Activated CD8-positive, alpha-beta memory T cell treated with anti-CD3 and anti-CD28 coated beads for 1 hour (primary cell): ENCODE measurements at regions not wholly inside any gene's neighbourhood (a gene's known extent, or its start where the extent isn't known, plus 50 kb on each side); places are given as distances from the start of the nearest gene placed in this dataset.

Source experiments
- DNase-seq, 2 donors: peaks; one replicate each; pipeline ENCODE4 v3.0.0-alpha.2; 2020; ENCODE audit warnings: low read depth in 1 of 2; ENCODE audit errors: extremely low read depth in 1 of 2

DNA sequence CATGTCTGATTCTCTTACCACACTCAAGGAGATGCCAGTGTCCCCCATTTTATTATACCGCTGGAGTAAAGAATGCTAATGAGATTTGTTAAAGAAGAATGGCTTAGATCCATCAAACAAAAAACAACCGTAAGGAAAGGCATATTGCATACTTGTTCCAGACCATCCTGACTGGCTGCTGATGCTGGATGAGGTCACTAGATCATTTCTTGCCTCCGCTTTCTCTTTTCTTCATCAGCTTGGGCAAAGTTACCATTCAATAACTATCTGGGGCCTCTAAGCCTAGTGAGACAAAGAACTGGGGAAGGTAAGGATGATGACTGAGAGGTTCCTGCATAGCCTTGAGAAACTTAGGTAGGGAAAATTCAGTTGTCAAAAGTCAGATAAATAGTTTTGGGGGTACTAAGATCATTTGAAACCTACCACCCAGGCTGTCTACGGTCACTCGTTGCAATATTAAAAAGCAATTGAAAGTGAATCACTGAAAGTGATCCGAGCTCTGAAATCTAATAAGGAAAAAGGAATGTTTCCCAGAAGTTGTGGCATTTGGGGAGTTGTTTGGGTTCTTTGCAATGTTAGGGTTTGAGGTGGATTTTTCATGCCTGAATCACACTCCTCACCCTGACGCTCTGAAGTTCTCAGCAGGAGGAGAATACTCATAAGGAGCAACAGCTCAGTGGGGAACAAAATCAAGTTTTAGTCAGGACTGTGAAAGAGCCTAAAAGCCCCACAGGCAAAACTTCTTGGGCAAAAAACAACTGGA is 176.8 kb downstream of the HHIPL2 start:
- no peak for DNase-seq

DNA sequence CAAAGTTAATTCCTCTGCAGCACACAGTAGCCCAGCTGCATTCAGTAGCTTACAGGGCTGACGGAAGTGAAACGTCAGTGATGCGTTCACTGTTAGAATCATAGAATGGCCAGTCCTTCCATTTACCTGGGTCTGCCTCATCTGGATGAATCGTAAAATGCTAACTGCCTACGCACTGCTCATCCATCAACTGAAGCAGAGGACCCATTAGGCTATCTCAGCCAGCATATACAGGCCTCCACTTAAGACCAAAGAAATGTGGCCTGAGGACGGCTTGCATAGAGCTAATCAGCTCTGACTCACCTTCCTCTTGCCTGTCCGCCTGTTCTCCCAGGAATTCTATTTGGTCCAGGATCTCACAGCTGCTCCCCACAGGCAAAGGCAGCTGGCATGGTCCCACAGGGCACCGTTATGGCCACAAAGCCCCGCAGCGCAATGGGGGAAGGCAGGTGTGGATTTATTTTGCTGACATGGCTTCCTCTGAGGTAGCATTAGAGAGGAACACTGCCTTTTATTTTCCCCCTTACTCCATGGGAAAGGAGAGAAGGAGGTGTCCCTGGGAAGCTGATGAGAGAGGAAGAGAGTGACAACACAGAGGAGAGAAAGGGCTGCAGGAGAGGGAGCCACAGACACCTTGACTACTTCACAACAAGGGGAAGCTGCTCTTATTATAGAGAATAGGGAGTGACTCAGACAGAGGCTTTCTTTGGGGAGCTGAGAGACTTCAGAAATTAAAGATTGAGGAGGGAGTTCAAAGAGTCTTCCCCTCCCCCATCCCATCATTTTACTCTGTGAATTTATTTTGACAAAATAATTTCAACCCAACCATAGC is 177.6 kb downstream of the HHIPL2 start:
- DNase-seq = no peak

DNA sequence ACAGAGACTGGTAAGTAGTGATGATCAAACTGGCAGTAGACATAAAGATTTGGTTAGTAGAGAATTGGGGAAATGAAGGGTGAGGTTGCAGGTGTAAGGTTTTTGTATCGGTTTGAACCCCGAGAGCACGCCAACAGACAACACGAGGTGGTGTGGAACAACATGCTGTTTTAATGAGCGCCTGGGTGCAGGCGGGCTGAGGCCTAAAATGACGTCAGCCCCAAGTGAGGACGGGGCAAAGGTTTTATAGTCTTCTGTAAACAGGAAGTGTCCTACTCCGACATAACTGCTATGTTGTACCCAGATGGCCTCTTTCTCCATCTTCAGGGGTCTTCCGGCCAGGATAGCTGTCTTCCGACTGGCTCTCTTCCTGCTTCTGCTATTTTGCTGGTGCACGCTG is 178.8 kb downstream of the HHIPL2 start:
- DNase-seq = no peak

DNA sequence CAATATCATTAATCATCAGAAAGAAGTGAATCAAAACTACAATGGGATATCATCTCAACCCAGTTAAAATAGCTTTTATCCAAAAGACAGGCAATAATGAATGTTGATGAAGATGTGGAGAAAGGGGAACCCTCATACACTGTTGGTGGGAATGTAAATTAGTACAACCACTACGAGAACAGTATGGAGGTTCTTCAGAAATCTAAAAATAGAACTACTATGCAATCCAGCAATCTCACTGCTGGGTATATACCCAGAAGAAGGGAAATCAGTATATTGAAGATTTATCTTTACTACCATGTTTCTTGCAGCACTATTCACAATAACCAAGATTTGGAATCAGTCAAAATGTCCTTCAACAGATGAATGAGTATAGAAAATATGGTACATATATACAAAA is 189.8 kb downstream of the HHIPL2 start:
- no peak for DNase-seq

DNA sequence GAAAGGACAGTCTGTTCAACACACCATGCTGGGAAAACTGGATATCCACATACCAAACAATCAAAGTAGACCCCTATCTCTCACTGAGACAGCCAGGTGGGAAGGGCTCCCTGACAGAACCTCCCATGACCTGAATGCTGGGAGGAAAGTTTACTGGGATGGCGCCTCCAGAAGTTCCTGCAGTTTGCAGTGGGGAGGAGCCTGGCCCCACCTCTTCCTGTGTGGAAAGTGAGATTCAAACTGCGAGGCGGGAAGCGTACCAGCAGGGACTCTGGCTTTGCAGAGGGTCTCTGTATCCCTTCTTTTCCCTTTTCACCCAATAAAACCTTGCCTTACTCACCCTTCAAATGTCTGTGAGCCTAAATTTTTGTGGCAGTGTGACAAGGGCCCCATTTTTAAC is 190.7 kb downstream of the HHIPL2 start:
- no peak for DNase-seq

DNA sequence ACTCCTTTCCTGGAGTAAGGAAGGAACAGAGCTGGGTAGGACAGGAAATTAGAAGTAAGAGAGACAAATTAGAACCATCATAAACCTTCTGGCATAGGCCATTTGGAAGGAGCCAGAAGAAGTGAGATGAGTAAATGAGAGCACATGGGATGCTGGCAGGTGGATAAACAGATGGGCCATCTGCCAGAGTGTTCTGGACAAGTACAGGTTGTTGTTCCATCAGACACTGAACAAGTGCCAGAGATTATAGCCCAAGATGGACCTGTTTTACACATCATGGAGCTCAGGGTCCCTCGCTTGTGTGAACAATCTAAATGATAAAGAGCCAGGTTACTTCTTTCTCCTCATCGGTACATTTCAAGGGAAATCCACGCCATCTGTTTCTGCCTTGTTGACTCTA is 200.3 kb downstream of the HHIPL2 start:
- no peak for DNase-seq

DNA sequence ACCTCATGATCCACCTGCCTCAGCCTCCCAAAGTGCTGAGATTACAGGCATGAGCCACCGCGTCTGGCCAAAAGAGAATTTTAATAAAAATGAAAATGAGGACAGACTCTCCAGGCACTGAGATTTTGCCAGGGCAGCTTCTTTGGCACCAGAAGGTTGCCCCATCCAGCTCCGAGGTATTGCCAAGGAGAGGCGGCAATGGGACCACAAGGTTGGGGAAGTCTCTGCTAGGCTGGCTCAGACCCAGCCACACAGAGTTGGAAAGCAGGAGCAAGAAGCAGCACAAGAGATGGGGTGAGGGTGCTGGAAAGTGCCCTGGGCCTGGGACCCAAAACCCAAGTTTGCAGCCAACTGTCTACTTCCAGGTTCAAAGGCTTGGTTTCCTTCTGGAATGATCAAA is 200.9 kb downstream of the HHIPL2 start:
- DNase-seq = no peak

DNA sequence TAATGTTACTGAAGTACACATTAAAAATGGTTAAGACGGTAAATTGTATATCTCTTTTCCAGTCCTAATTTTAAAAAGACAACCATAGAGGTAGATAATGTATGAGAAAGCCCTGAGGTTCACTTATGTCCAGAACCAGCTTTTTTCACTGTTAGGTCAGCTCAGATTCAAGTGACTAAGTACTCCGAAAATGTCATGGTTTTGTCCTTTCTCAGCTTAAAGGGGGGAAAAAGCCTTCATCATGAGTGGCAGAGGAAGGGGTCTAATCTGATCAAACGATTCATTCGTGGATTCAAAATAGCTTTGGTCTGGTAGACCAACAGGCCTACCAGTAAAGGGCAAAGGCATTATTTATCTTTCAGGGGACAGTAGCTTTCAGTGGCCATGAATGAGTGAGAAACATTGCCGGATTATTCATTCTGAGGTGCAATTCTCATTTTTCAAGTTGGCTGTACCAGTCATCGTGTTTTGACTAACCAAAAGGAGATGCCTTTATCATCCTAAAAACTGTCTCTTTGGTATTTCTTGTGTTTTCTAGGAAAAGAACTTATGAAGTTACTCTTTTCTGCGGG is 208.4 kb downstream of the HHIPL2 start:
- no peak for DNase-seq

DNA sequence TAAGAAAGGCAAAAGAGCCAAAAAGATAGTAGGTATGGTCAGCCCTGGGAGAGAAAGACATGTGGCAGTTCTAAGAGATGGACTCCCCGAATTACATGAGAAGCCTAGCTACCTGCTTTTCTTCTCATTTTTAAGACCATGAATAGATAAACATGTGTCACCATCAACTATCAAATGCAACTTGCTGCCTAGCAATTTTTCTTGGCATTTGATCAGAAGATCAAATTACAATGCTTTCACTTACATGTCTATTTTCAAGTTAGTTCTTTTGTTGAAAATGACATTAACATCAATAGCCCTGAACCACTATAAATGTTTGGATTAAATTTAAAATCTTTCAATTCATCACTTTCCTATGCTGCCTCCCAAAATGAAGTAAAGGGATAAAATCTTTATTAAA is 212.3 kb downstream of the HHIPL2 start:
- DNase-seq = no peak

DNA sequence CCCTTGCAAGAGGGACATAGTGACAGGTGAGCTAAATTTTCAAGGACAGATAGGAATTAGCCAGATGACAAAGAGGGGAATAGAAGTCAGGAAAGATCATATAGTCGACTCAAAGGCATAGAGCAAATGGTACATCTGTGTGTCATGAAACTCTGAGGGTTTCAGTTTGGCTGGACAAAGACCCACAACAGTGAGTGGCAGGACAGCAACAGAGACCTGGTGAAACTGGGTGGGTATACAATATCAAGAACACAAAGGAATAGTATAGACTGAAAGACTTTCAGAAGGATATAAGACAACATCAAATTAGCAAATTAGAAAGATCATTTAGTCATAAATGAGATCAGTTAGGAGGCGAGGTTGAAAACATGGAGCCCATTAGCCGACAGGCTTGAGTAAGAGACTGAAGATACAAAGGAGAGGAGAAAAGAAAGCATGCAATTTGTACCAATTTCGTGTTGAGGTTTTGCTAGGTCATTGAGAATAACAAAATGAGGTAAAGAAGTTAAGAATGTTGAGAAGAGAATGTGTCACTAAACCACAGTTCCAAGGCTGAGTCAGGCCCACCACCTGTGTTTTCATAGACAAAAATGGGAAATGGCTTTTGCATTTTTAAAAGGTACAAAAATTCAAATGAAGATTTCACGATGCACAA is 213.8 kb downstream of the HHIPL2 start:
- no peak for DNase-seq

DNA sequence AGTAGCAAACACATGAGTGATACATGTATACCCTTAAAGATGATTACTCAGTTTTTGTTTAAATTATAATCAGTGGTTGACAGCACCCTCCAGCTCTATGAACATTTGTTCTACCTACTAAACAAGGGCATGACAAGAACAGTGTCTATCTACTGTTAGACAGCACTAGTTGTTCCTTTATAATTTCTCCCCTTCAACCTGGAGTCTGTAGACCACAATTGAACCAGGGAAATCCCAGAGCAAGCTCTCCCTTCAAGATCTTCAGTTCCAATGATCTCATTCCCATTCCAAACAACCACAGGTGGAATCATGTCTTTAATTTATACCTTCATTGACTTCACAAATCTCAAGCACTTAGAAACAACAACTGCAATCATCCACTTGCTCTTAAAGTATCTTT is 216.1 kb downstream of the HHIPL2 start:
- no peak for DNase-seq

DNA sequence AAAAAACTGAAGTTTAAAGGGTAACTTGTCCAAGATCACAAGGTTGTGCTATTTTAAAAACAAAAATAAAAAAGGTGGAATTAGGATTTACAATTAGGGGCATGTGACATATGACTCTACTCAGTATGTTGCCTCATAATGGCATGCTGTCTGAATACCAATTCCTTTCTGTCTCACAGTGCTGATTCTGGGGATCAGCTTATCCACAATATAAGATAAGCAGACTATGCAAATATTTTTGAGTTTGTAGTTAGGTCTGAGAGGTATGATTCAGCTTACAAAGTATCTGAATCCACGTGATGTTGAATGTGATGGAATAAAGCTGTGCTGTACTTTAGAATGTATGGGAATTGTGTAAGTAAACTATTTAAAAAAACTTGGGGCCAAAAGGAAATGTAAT is 216.6 kb downstream of the HHIPL2 start:
- DNase-seq = no peak

DNA sequence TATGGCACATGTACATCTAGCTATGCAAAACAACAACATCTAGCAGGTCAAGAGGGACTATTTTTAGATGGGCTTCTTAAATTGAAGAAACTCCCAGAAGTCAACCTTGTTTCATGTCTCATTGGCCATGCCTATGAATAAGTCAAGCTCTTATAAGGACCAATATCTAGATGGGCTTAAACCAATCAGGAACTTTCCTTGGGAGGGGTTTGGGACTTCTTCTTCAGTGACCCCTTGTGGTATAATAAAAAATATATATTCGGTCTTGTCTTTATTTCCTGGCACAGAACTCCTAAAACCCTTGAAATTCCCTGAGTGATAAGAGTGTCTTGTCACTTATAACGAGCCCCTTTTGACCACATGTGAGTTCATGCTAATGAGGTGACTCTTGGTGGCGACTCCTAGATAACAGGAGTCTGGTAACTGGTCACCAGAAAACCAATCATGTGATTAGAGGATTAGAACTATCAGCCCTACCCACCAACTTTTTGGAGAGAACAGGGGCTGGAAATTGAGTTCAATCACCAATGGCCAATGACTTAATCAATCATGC is 218.3 kb downstream of the HHIPL2 start:
- DNase-seq = no peak

DNA sequence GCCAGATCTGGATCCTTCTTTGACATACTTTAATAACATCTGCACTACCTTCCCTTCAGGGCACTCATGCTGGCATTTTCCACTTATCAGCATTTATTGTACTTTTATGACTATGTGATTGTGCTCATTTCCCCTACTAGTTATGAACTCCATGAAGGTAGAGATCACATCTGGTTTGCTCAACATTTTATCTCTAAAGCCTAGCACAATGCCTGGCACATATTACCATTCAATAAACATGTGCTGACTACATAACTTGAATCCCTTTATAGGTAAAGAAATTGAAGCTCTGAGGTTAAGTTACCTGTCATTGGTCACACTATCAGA is 221.2 kb downstream of the HHIPL2 start:
- no peak for DNase-seq

DNA sequence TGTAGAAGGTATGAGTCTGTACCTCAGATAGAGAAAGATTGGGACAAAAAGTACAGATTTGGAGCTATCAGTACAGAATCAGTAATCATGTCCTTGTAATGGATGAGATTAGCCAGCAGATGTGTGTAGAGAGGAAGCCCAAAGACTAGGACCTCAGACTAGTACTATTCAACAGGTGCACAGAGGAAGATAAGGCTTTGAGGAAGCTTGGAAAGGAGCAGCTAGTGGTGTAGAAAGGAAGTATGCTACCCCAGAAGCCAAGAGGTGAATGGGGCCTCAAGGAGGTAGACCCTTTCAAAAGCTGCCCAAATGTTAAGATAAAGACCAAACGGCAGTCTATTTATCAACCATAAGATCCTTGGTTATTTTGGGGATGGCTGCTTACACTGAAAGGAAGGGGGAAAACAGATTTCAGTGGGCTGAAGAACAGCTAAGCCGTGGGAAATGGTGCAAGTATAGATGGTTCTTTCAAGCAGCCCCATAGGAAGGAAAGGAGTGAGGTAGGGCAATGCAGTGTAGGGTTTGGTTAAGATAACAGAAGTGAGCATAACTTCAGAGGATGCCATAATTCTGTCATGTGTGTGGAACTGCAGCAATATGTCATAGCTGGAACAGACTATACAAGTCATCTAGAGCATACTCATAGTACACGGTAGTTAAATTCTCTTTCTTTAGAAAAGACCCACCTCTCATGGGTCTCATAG is 221.7 kb downstream of the HHIPL2 start:
- DNase-seq = no peak

DNA sequence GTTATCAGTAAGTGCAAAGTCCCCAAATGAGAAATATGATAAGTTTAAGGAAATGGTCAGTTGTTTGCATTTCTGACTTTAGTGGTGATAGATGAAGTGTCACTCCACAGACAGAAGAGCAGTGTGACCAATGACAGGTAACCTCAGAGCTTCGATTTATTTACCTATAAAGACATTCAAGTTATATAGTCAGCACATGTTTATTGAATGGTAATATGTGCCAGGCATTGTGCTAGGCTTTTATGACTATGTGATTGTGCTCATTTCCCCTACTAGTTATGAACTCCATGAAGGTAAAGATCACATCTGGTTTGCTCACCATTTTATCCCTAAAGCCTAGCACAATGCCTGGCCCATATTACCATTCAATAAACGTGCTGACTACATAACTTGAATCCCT is 222.4 kb downstream of the HHIPL2 start:
- DNase-seq = no peak

DNA sequence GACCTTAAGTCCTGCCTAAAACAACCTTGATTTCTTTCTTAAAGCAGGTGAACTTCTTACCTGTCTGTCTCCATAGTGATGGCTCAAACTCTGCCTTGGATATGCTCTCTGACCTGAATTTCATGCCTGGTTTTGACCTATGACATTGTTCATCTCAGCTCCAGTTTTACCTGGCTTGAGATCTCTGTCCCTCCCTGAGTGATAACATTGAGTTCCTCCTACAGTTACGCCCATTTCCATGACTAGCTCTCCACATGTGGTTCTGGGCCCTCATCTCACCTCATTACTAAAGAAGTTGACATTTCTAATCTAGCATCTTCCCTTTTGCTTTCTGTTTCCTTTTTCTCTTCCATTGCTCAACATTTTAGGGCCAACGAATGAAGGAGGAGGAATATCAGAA is 233.1 kb downstream of the HHIPL2 start:
- DNase-seq = no peak

DNA sequence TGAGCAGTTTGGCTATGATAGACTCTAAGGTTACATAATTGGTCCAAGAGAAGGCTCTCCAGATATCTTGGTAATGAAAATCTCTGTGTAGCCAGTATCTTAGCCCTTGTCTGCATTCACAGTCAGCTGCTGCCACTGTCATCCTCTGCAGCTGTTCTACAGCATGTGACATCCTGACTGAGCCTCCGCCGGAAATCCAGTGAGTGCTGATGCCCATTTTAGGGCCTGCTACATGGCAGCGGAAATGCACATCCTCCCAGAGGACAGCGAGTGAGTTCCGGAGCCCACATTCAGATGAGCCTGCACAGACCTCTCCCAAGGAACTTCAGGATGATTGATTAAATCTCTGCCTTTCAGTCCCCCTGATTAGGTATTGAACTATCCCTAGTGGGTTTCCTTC is 237.1 kb downstream of the HHIPL2 start:
- DNase-seq = no peak

DNA sequence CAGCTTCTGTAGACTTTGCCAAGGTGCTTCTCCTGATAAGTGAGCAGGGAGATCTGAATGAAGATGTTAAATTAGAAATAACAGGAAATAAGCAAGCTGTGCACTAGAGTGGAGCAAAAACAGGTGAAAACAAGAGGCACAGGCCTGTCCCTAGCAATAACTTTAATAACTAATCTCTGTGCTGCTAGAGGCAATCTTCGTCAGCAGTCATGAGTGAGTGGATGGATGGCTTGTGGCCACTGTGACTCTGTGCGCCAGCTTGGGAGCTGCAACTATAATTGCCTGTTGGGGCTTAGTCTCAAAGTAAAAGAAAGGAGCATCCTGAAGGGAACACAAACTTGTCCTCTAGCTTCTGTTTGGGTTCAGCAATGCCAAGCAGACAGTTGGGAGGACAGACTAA is 240.3 kb downstream of the HHIPL2 start:
- no peak for DNase-seq

DNA sequence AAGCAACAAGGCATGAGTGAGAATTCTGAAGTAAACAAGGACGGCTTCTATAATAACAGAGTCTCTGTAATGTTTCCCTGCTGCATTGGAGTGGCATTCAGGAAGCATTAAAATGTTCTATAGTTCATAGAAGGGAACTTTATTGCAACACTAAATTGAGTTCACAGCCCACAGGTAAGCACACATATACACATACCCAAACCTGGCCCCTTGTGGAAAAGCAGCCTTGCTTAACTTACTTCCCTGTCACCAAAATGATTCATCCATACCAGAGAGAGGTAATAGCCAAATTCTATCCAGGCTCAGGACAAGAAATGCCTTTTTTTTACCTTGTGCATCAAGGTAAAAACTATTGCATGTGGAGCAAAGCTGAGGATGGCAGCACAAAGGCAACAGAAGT is 241.4 kb downstream of the HHIPL2 start:
- DNase-seq = no peak

DNA sequence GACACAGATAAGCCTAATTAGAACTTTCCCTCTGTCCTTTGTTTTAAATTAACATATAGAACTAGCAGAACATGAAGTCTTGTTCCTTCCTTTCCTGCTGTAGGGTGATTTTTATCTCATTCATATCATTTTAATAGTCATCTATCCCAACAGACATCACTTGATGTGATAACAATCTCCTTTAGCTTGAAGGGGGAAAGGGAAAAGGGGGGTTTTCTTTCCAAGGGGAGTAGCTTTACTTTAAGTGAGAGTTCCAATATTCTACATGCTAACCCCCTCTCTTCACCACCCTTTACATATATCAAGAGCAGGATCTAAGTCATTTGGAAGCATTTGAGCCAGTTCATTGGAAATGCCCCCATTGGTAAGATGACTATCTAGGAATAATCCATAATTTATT is 241.9 kb downstream of the HHIPL2 start:
- DNase-seq = no peak
